VCaP (cell line): ENCODE measurements at regions not wholly inside any gene's neighbourhood (a gene's known extent, or its start where the extent isn't known, plus 50 kb on each side); places are given as distances from the start of the nearest gene placed in this dataset.

Experiments used
- H3K27ac ChIP-seq: fragments of 450-650 bp; 2 replicates; pipeline ENCODE4 v1.5.1; 2017
- TF ChIP-seq, protein P1 (sequence below): fragments of 450-650 bp; conservative IDR thresholded peaks from 2 replicates; pipeline ENCODE4 v1.5.1; 2017; ENCODE audit warnings: mild to moderate bottlenecking, moderate library complexity

DNA sequence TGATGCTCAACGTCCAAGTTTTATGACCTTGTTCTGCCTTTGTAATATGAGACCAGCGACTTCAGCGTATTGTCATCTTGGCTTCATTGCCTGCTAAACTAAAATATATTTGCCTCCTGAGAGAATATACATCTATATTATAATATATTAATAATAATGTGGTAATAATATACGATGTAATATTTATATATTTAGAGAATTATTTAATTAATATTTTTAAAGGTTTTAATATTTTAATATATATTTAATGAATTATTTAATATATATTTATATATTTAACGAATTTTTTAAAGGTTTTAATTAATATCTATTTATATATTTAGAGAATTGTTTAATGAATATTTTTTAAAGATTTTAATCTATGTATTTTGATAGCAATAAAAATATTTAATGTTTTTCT lies 700.7 kb downstream of the TAF11L14 start:
- TF ChIP-seq, protein P1, sequence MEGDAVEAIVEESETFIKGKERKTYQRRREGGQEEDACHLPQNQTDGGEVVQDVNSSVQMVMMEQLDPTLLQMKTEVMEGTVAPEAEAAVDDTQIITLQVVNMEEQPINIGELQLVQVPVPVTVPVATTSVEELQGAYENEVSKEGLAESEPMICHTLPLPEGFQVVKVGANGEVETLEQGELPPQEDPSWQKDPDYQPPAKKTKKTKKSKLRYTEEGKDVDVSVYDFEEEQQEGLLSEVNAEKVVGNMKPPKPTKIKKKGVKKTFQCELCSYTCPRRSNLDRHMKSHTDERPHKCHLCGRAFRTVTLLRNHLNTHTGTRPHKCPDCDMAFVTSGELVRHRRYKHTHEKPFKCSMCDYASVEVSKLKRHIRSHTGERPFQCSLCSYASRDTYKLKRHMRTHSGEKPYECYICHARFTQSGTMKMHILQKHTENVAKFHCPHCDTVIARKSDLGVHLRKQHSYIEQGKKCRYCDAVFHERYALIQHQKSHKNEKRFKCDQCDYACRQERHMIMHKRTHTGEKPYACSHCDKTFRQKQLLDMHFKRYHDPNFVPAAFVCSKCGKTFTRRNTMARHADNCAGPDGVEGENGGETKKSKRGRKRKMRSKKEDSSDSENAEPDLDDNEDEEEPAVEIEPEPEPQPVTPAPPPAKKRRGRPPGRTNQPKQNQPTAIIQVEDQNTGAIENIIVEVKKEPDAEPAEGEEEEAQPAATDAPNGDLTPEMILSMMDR, result no peak
- H3K27ac ChIP-seq, result no peak overlapping the region

DNA sequence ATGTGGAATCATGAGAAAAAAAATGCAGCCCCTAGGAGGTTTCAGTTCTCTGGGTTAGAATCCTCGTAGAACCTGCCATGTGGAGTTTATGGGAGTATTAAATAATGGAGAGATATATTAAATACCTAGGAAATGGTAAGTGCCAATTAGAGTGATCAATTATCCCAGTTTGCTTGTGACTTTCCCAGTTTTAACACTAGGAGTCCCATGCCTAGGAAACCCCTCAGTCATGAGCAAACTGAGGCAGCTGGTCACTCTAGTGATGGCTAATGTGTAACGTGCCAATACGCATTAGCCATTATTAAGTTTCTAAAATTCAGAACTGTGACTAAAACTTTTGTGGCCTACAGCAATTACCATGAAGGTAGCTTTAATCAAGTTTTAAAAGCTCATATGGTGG lies 720.6 kb downstream of the TAF11L14 start:
- H3K27ac ChIP-seq, result no peak overlapping the region
- TF ChIP-seq, protein P1, result no peak

DNA sequence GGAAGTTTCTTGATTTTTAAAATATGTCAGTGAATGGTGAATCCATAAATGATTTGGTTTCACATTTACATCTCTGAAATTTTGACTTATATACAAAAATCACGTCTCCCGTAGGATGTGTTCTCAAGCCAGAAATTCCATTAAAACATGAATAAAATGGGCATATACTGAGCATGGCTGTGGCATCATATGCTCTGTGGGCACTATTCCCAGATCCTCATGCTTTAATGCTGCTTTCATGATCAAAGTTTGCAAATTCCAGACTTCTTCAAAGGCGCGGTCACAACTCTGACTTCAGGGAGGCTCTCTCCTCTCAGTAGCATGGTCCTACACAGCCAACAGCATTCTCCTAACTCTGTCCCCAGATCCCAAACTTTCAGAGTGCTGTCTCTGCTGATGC lies 723.2 kb downstream of the TAF11L14 start:
- TF ChIP-seq, protein P1, result no peak
- no peak overlapping the region for H3K27ac ChIP-seq

DNA sequence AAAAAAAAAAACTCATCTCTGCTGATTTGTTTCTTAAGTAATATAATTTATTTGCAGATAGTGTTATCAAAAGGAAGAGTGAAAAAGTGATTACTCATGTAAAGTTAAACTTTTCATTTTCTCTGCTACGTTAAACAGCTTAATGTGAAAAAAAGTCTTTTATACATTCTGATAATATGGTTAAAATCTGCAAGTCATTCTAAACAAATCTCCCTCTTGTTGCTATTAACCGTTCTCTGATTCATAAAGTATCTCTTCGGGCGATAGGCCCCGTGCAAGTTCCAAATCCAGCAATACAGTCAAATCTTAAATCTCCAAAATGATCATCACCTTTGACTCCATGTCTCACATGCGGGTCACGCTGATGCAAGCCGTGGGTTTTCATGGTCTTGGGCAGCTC lies 732.0 kb downstream of the TAF11L14 start:
- H3K27ac ChIP-seq, result no peak overlapping the region
- TF ChIP-seq, protein P1, result no peak

DNA sequence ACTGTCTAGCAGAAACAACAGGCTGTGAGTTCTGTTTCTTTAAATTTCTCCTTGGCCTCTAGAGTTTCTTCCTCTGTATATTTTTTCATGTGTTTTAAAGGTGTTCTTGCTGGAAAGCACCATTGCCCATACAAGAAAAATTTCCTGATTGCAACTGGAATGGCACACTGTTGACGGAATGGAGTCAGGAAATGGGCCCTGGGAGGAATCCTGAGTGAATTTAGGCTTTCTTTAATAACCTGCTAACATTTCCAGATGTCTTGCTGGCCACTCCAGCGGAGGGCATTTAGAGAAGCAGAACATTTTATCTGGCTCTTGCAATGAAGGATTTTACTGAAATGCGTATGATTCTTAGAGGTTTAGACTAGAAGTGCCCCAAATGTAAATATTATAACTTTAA lies 736.3 kb downstream of the TAF11L14 start:
- TF ChIP-seq, protein P1, result no peak
- H3K27ac ChIP-seq, result no peak overlapping the region

DNA sequence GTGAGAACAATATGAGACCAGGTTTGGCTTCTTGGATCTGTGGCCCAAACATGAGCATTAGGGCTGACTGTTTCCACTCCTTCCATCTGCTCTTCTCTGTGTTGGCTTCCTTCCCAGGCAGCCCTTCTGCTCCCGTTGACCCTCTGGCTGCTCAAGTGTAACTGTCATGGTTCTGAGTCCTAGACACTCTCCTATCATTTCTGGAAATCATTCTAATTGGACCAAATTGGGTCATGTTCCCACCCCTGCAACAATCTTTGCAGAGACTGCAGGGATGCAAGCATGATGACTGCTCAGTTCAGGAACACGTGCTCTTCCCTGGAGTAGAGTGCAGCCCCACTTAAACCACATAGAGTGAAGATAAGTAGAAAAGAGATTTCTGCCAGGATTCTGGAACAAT lies 741.4 kb downstream of the TAF11L14 start:
- TF ChIP-seq, protein P1, result no peak
- H3K27ac ChIP-seq, result no peak overlapping the region

DNA sequence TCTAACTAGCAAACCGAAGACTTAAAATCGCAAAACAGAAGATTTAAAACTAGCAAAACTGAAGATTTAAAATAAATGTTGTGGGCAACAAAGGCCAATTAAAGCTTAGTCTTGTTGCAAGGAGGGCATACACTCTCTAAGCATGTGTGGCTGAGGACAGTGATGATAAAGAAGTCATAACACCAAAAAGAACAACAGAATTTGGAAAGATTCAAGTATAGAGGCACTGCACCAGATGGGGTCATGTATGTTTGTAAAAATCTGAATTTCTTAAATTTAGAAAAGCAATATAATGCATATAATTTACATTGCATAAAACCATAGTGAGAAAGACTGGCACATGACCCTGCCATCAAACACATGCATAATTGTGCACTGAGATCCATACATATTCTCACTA lies 743.8 kb downstream of the TAF11L14 start:
- H3K27ac ChIP-seq, result no peak overlapping the region
- TF ChIP-seq, protein P1, result no peak

DNA sequence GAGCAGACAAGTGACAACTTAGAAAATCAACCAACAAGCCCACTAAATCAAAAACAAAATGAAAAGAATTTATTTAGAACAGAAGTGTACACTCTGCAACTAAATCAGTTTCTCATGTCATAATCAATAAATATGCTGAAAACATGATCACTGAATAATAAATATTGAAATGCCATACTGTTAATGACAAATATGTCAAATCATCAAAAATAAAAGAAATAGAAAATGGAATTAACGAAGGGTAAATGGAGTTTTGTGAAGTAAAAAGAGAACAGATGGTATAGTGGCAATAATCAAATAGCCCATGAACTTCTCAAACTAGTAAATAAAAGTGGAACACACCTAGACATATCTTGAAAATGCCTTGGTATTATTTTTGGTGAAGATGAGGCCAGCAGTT lies 744.9 kb downstream of the TAF11L14 start:
- TF ChIP-seq, protein P1, result no peak
- no peak overlapping the region for H3K27ac ChIP-seq
